ENCODE measurements at regions not wholly inside any gene's neighbourhood (a gene's known extent, or its start where the extent isn't known, plus 50 kb on each side); places are given as distances from the start of the nearest gene placed in this dataset.

DNA sequence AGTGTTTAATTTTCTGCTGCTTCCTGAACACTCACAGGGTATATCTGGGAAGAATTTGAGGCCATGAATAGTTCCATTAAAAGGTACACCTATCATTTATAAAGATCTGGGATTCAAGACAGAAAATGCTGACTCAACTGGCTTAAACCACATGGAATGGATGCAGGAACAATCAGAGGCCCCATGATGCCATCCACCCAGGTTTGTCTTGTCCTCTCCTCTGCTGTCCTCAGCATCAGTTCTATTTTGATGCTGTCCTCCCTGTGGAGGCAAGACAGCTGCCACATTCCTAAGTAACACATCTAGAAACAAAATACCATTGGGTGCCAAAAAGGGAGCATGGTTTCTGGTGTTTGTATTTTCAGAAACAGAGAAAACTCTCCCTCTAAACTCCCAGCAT, 143.4 kb downstream of the ELOVL4 start:
- Histone ChIP-seq H3K27me3 (ENCODE audit: control insufficient read depth, extremely low read depth, insufficient read depth, low read length) (no peaks in the 10 kb centered on the region), H3K27ac (ENCODE audit: control insufficient read depth, insufficient read depth, low read length) (no peak overlapping the region), H3K4me3 (ENCODE audit: control insufficient read depth in 2 of 3, extremely low read depth in 1 of 3, insufficient read depth in 2 of 3, low read depth in 1 of 3, low read length in 3 of 3) (no peak overlapping the region), H3K9me3 (ENCODE audit: control insufficient read depth, low read depth, low read length) (no peaks in the 10 kb centered on the region), H4K20me1 (ENCODE audit: control insufficient read depth, extremely low read depth, insufficient read depth, low read length) (no peaks in the 10 kb centered on the region), H3K4me2 (ENCODE audit: control insufficient read depth, extremely low read depth, insufficient read depth, low read depth, low read length) (no peak overlapping the region), H2AFZ (ENCODE audit: control insufficient read depth, low read length) (no peak overlapping the region), H3K36me3 (ENCODE audit: control insufficient read depth in 2 of 2, extremely low read depth in 1 of 2, insufficient read depth in 2 of 2, low read length in 2 of 2) (no peaks in the 10 kb centered on the region), H3K79me2 (ENCODE audit: control insufficient read depth, insufficient read depth, low read length) (no peaks in the 10 kb centered on the region), H3K9ac (ENCODE audit: control insufficient read depth, extremely low read depth, insufficient read depth, low read length) (no peak overlapping the region), H3K4me1 (ENCODE audit: control insufficient read depth, extremely low read depth, insufficient read depth, low read length) (no peaks in the 10 kb centered on the region), H3K9me1 (ENCODE audit: control insufficient read depth, extremely low read depth, insufficient read depth, low read length) (no peaks in the 10 kb centered on the region)
- DNase-seq (ENCODE audit: low read depth, low spot score) (no peak), FAIRE-seq (no peak)
- TF ChIP-seq EZH2 (IDR thresholded peaks at IDR 0.05; ENCODE audit: low read length), result no peak
- no peak for TF ChIP-seq CTCF (optimal IDR thresholded peaks at IDR 0.05 in 1 of 3, IDR thresholded peaks at IDR 0.05 in 1 of 3, conservative IDR thresholded peaks at IDR 0.05 in 1 of 3; ENCODE audit: extremely low read depth in 1 of 3, insufficient read depth in 2 of 3, low read length in 3 of 3)
- dilution Hi-C loops (cut with MboI; ENCODE audit: extremely low pct_ligation_motif_present, low sequenced_read_pairs), result no loop called here

DNA sequence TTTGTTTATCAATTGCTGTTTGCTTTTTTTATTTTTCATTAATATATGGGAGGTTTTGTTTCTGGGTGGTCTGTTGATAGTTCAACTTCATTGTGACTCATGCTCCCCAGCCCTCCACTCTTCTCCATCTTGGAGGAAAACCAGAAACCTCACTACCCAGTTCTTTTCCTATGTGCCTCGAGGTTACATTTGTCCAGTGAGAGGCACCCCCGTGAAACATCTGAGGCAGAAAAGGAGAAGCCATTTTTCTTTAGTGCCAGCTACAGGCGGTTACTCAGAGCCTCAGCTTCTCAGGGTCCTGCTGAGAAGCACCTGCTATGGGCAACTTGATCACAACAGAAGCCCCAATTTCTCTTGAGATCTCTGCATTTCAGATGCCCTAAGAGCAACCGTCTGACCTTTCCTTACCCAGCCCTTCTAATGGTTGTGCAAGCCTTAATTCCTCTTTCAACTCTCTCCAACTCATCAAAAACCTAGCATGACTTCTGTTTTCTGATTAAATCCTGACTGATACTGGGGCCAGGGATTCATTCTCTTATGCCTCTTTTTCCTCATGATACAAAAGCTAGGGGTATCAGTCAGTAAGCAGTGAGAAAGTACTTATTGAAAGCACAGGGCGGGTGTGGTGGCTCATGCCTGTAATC, 144.6 kb downstream of the ELOVL4 start:
- H3K4me3 ChIP-seq (ENCODE audit: control insufficient read depth in 2 of 3, extremely low read depth in 1 of 3, insufficient read depth in 2 of 3, low read depth in 1 of 3, low read length in 3 of 3), result no peak overlapping the region
- no peaks in the 10 kb centered on the region for H3K9me1 ChIP-seq (ENCODE audit: control insufficient read depth, extremely low read depth, insufficient read depth, low read length)
- no peaks in the 10 kb centered on the region for H3K4me1 ChIP-seq (ENCODE audit: control insufficient read depth, extremely low read depth, insufficient read depth, low read length)
- no peaks in the 10 kb centered on the region for H3K9me3 ChIP-seq (ENCODE audit: control insufficient read depth, low read depth, low read length)
- H3K27me3 ChIP-seq (ENCODE audit: control insufficient read depth, extremely low read depth, insufficient read depth, low read length), result no peaks in the 10 kb centered on the region
- no peak overlapping the region for H3K9ac ChIP-seq (ENCODE audit: control insufficient read depth, extremely low read depth, insufficient read depth, low read length)
- H3K79me2 ChIP-seq (ENCODE audit: control insufficient read depth, insufficient read depth, low read length), result no peaks in the 10 kb centered on the region
- no peak for FAIRE-seq
- H2AFZ ChIP-seq (ENCODE audit: control insufficient read depth, low read length), result no peak overlapping the region
- H4K20me1 ChIP-seq (ENCODE audit: control insufficient read depth, extremely low read depth, insufficient read depth, low read length), result no peaks in the 10 kb centered on the region
- dilution Hi-C loops (cut with MboI; ENCODE audit: extremely low pct_ligation_motif_present, low sequenced_read_pairs), result no loop called here
- H3K4me2 ChIP-seq (ENCODE audit: control insufficient read depth, extremely low read depth, insufficient read depth, low read depth, low read length), result no peak overlapping the region
- no peak for DNase-seq (ENCODE audit: low read depth, low spot score)
- H3K36me3 ChIP-seq (ENCODE audit: control insufficient read depth in 2 of 2, extremely low read depth in 1 of 2, insufficient read depth in 2 of 2, low read length in 2 of 2), result no peaks in the 10 kb centered on the region
- no peak for TF ChIP-seq EZH2 (IDR thresholded peaks at IDR 0.05; ENCODE audit: low read length)
- no peak for TF ChIP-seq CTCF (optimal IDR thresholded peaks at IDR 0.05 in 1 of 3, IDR thresholded peaks at IDR 0.05 in 1 of 3, conservative IDR thresholded peaks at IDR 0.05 in 1 of 3; ENCODE audit: extremely low read depth in 1 of 3, insufficient read depth in 2 of 3, low read length in 3 of 3)
- no peak overlapping the region for H3K27ac ChIP-seq (ENCODE audit: control insufficient read depth, insufficient read depth, low read length)

Measured in keratinocyte (primary cell).